GM19239 (cell line): ENCODE measurements at regions not wholly inside any gene's neighbourhood (a gene's known extent, or its start where the extent isn't known, plus 50 kb on each side); places are given as distances from the start of the nearest gene placed in this dataset.
"Not testable (repeated sequence)": the region's sequence is repeated elsewhere in the genome, so short reads cannot be mapped to it uniquely, and the experiment has no call there.

Source experiments
- DNase-seq: peaks from one replicate; pipeline ENCODE4 v3.0.0; 2011; ENCODE audit warnings: low spot score; ENCODE audit not compliant: insufficient read length
- FAIRE-seq: peaks from 2 replicates; lab custom pipeline; 2011; peaks lifted over from hg19 to GRCh38; lab: Jason Lieb, UNC

GRCh38 chr3:39651993-39652739 is 157.2 kb upstream of the MYRIP start:
- FAIRE-seq (no peak), DNase-seq (no peak)

GRCh38 chr3:39655718-39656117 is 153.7 kb upstream of the MYRIP start:
- FAIRE-seq, DNase-seq: not testable (repeated sequence)

DNA sequence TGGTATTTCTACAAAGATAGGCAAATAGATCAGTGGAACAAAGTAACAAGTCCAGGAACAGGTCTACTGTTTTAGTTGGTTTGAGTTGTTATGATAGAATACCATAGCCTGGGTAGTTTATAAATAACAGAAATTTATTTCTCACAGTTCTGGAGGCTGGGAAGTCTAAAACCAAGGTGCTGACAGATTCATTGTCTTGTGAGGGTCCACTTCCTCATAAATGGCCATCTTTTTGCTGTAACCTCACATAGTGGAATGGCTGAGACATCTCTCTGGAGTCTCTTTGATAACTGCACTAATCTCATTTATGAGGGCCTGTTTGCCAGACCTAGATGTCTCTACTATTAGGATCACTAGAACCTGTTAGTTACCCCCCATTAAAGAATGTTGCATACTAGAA is 152.3 kb upstream of the MYRIP start:
- DNase-seq (no peak), FAIRE-seq (no peak)

- DNase-seq (no peak), FAIRE-seq (no peak)
Observed at GRCh38 chr3:39657775-39658174, 151.6 kb upstream of the MYRIP start.

- no peak for FAIRE-seq
- no peak for DNase-seq
Observed at GRCh38 chr3:39664931-39665330, 144.5 kb upstream of the MYRIP start.

- FAIRE-seq = no peak
Observed at GRCh38 chr3:39665441-39665840, 144.0 kb upstream of the MYRIP start.

DNA sequence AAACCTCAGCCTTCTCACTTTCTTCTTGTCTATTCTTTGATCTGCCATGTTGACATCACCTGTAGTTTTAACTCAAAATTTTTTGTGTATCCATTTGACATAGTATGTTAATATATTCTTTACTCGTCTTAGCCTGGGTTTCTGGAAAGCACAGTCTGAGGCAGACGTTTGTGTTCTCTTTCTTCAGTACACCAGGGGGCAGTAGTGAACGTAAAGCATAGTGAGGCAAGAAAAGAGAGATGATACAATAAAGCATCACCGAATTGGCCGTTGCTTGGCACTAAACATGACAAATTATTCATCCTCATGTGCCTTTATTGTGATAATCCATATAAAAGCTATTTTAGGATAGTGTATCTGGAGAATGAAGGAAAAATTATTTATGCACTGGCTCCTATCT is 141.0 kb upstream of the MYRIP start:
- DNase-seq = peak; percentile 13
- FAIRE-seq = peak; percentile 95

More at GRCh38 chr3:39665441-39665840, 144.0 kb upstream of the MYRIP start:
- DNase-seq = no peak

GRCh38 chr3:39671116-39671515 is 138.3 kb upstream of the MYRIP start:
- FAIRE-seq = no peak
- no peak for DNase-seq

DNA sequence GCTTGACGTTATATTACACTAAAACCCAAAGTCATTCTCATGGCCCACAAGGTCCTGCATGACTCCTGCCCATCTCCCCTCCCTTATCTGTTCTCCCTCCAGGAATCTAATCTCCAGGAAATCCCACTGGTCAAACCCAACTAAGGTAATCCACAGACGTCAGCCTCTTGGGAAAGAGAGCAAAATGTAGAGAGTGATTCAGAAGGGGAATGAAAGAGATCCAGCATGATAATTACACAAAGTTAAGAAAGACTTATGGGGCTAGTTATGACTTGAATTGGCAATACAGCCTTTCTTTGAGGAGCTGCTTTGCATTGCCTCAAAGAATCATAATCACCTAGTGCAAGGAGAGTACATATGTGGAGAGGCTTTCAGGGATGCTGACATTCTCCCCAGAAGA is 137.8 kb upstream of the MYRIP start:
- DNase-seq = no peak
- no peak for FAIRE-seq

DNA sequence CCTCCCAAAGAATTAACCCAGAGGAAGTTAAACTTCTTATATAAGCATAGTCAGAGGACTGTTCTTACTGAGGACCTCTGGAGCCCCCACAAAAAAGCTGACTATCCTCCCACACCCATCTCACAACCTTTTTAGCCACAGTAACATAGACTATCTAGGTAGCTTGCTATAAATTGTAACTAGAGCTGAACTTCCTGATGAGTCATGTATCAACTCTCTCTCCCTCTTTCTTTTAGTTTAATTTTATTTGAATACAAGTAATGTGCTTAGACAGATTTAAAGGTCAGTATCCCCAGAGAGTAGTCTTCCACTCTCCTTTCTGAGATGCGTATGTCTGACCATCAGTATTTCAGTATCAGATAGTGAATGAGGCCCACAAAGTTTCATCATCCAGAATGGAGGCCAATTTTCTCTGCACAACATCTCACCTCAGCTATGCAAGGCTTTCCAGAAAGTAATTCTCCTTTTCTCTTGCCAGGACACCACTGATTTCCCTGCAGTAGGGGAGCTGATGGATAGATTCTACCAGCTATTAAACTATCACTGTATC is 104.0 kb upstream of the MYRIP start:
- no peak for FAIRE-seq

GRCh38 chr3:39707314-39707909 is 102.0 kb upstream of the MYRIP start:
- FAIRE-seq (peak; percentile 78), DNase-seq (peak; percentile 23)

More for the DNA sequence above, 104.0 kb upstream of the MYRIP start:
- DNase-seq = no peak

- no peak for DNase-seq
- no peak for FAIRE-seq
Observed at GRCh38 chr3:39712413-39713048, 96.9 kb upstream of the MYRIP start.

DNA sequence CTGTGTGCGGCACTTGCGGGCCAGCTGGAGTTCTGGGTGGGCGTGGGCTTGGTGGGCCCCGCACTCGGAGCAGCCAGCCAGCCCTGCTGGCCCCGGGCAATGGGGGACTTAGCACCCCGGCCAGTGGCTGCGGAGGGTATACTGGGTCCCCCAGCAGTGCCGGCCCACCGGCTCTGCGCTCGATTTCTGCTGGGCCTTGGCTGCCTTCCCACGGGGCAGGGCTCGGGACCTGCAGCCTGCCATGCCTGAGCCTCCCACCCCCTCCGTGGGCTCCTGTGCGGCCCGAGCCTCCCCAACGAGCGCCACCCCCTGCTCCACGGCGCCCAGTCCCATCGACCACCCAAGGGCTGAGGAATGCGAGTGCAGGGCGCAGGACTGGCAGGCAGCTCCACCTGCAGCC is 96.1 kb upstream of the MYRIP start:
- DNase-seq, FAIRE-seq: not testable (repeated sequence)

- DNase-seq = no peak
- FAIRE-seq = no peak
Observed at GRCh38 chr3:39716849-39717248, 92.6 kb upstream of the MYRIP start.

- no peak for FAIRE-seq
- DNase-seq = no peak
Observed at GRCh38 chr3:39718674-39719595, 90.5 kb upstream of the MYRIP start.

GRCh38 chr3:39721076-39721475 is 88.3 kb upstream of the MYRIP start:
- FAIRE-seq = no peak
- no peak for DNase-seq

- FAIRE-seq (peak; percentile 18), DNase-seq (no peak)
Observed at GRCh38 chr3:39724233-39724846, 85.1 kb upstream of the MYRIP start.

DNA sequence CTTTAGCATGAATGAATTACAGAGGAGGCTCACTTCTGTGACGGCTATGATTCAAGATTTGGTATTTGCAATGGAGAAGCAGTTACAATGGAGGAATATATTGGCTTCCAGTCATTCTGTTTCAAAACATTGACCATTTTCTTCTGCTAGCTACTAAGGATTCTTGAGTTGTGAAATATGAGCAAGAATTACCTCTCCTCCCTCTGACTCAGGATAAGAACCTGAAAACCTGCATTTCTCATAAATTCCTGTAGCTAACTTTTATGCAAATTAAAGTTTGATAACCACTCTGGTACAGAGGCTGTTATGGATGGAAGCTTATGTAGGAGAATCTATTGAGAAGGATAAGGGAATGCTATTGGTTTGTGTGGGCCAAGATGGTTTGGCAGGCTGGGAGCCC is 84.1 kb upstream of the MYRIP start:
- FAIRE-seq (no peak), DNase-seq (no peak)

DNA sequence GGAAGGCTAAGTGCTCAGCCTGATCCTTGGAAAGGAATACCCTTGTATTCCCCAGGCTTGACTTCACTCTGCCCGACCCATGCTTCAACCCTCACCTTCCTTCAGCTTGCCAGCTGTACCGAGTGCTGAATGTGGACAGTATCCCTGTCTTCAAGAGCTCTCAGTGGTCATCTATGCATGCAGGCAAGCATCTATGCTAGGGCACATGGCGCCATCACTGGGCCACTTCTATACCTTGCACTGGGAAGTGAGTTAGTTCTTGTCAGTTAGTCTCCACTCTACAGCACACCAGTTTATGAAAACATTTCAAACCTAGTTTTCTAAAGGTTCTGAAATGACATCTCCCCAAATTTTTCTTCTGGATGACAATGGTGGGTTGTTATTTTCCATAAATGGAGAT is 82.0 kb upstream of the MYRIP start:
- FAIRE-seq (no peak), DNase-seq (no peak)

DNA sequence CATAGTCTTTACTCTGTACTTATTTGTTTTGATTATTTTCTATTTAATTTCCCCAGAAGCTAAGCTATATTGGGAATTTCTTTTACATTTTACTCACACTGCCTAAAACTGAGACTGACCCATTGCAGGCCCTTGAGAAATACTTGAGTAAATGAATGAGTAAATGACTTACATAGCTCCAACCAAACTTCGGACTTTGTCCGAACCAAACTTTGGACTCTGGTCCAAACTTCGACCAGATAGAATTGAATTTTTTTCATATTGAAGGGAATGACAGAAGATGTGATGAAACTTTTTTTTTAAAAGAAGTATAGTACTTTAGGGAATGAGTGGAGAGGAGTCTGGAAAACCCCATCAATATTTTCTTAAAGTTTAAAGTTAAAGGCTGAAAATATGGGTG is 75.6 kb upstream of the MYRIP start:
- DNase-seq (no peak), FAIRE-seq (no peak)
